Testis (tissue), 2 donors: ENCODE measurements at regions not wholly inside any gene's neighbourhood (a gene's known extent, or its start where the extent isn't known, plus 50 kb on each side); places are given as distances from the start of the nearest gene placed in this dataset.

Experiments used
- POLR2A ChIP-seq: fragments of 450-650 bp; IDR thresholded peaks from one replicate; pipeline ENCODE4 v1.6.1; 2017; ENCODE audit warnings: antibody characterized with exemption, mild to moderate bottlenecking, moderate library complexity
- TF ChIP-seq, protein P1 (sequence below), 3 experiments: fragments of 450-650 bp in 2 of 3; fragments of 200-600 bp in 1 of 3; sonication (generic) in 1 of 3; IDR thresholded peaks; one replicate each; pipeline ENCODE4 v1.5.1; 2016 to 2019; ENCODE audit warnings: antibody characterized with exemption in 3 of 3, mild to moderate bottlenecking in 2 of 3, moderate library complexity in 1 of 3

GRCh38 chr12:61891632-61892031 lies 368.6 kb upstream of the USP15 start:
- TF ChIP-seq POLR2A, result no peak
- TF ChIP-seq, protein P1, sequence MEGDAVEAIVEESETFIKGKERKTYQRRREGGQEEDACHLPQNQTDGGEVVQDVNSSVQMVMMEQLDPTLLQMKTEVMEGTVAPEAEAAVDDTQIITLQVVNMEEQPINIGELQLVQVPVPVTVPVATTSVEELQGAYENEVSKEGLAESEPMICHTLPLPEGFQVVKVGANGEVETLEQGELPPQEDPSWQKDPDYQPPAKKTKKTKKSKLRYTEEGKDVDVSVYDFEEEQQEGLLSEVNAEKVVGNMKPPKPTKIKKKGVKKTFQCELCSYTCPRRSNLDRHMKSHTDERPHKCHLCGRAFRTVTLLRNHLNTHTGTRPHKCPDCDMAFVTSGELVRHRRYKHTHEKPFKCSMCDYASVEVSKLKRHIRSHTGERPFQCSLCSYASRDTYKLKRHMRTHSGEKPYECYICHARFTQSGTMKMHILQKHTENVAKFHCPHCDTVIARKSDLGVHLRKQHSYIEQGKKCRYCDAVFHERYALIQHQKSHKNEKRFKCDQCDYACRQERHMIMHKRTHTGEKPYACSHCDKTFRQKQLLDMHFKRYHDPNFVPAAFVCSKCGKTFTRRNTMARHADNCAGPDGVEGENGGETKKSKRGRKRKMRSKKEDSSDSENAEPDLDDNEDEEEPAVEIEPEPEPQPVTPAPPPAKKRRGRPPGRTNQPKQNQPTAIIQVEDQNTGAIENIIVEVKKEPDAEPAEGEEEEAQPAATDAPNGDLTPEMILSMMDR (IDR thresholded peaks at IDR 0.05), result no peak
